HG03457 (cell line): ENCODE measurements at regions not wholly inside any gene's neighbourhood (a gene's known extent, or its start where the extent isn't known, plus 50 kb on each side); places are given as distances from the start of the nearest gene placed in this dataset.
"Not testable (repeated sequence)": the region's sequence is repeated elsewhere in the genome, so short reads cannot be mapped to it uniquely, and the experiment has no call there.

Source experiments
- ATAC-seq: cut with Tn5 transposase; IDR thresholded peaks from one replicate; pipeline ENCODE4 v1.9.1; 2021; ENCODE audit warnings: moderate number of reproducible peaks; ENCODE audit not compliant: unreplicated experiment

GRCh38 chr16:73427164-73427563 is 379.2 kb upstream of the ZFHX3 start:
- no peak for ATAC-seq

DNA sequence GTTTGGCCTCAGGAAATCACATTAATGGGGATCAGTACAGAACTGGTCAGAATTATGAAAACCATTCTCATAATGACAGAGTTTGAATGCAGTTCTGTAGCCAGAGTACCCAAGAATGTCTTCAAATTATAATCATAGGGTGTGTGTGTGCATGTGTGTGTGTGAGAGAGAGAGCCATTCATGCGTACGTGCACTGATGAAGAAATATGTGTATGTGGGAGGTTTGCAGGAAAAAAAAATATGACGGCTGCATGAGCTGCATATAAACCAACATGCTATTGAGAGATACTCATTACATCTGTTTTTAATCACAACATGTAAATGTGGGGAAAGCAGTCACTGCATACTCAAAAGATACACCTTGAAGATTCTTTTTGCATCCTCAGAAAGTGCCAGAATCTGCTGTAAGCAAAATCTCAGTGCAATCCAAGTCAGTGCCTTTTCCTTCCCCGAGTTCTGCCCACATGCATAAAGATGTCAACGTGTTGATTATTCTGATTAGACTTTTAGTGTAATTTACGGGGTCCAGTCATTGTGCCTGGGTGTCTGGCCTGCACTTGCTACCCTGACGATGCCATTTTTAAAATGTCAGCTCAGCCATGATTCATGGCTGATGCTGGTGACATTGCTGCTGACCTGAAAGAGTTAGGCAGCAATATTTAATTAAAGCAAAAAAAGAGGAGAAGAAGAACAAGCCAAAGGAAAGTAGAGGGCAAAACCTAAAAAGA is 378.7 kb upstream of the ZFHX3 start:
- ATAC-seq: no peak

- no peak for ATAC-seq
Measured at GRCh38 chr16:73420676-73421075, 372.7 kb upstream of the ZFHX3 start.

DNA sequence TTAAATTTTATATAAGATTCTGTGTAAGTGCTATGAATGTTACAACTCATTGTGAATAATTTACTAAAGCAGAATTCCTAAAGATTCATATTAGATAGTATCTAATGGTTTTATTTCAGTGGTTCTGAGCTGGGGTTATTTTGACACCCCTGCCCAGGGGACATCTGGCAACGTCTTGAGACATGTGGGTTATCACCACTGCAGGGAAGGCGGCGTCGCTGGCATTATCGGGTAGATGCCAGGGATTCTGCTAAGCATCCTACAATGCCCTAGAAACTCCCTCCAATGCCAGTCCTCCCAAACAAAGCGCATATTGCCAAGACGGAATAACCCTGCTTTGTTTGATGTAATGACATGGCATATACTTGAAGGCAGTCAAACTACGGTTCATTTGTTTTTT is 372.3 kb upstream of the ZFHX3 start:
- ATAC-seq: no peak

DNA sequence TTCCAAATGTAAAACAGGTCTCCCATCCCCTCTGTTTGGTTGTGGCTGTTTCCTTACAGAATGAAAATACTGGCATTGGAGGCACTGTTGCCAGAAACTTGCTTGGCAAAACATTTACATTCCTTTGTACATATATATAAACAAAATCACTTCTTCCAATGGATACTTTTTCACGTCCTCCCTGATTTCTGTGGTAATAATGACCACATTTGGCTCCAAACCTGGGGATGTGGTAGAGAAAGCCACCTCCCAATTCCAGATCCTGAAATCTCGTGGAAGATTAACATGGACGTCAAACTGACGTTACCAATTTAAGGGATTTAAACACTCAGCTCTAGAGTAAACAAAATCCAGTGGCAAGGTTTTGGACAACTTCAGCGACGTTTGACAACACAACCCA is 370.8 kb upstream of the ZFHX3 start:
- ATAC-seq: no peak

- no peak for ATAC-seq
Measured at GRCh38 chr16:73418051-73418450, 370.1 kb upstream of the ZFHX3 start.

GRCh38 chr16:73415286-73415685 is 367.4 kb upstream of the ZFHX3 start:
- no peak for ATAC-seq

DNA sequence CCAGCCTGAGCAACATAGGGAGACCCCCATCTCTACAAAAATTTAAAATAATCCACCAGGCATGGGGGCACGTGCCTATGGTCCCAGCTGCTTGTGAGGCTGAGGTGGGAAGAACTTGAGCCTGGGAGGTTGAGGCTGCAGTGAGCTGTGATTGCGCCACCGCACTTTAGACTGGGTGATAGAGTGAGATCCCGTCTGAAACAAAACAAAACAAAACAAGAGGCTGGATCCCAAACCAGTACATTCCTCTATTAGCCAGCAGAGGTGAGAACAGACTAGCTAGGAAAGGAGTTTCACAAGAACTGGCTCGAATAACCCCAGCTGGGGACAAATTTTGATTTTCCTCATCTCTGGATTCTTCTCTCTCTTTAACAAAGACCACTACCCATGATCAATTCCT is 366.7 kb upstream of the ZFHX3 start:
- ATAC-seq: no peak

GRCh38 chr16:73413830-73414190 is 365.9 kb upstream of the ZFHX3 start:
- ATAC-seq: no peak

GRCh38 chr16:73413091-73413829 is 365.3 kb upstream of the ZFHX3 start:
- ATAC-seq: no peak

DNA sequence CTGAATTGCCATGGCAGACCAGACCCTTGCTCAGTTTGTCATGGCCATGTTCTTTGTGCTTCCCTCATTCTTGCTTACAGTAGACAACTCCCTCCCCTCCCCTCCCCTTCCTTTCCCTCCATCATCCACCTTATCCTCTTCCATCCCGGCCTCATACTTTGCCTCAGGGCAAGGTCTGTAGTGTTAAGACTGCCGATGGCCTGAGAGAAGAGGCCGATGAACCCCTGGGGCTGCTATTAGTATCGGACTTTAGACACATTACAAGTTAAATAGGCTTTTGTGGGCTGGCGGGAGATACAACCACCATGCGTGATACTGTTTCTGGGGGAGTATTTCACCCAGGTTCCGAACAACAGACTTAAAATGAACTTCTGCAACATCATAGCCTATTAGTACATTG is 364.5 kb upstream of the ZFHX3 start:
- ATAC-seq: no peak

- no peak for ATAC-seq
Measured at GRCh38 chr16:73408716-73409115, 360.8 kb upstream of the ZFHX3 start.

GRCh38 chr16:73408311-73408710 is 360.4 kb upstream of the ZFHX3 start:
- ATAC-seq: no peak

DNA sequence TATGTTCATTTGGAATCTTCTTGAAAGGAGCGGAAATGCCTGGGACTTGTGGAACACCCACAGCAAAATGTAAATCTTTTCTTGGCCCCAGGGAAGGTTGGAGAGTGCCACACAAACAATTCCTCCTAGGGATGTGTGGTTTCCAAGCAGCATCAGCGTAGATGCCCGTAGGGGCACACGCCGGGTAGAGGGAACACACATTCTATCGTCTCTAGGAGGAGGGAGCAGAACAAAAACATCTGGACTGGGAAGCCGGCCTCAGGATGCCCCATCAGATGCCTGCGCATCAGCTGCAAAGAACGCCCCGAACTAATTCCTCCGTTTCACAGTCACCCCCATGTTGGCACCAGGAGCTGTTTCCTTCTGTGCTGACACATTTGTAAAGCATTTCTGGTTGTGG is 357.9 kb upstream of the ZFHX3 start:
- no peak for ATAC-seq

DNA sequence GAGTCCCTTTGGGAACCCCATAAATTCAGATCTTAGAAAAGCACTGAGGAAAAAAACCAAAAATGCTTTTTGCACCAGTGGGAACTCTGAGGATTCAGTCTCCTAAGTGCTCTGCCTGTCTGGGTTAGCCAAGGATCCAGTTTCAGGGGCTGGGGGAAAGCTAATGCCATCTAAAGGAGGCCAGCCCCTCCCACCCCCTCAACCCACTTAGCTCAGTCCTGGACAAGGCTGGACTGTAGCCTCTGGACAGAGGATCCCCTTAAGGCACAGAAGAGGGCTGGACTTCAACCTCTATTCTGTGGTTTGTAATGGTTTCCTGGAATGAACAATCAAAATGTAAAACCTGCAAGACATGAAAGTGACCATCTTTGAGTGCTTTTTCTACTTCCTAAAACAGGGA is 356.1 kb upstream of the ZFHX3 start:
- no peak for ATAC-seq

DNA sequence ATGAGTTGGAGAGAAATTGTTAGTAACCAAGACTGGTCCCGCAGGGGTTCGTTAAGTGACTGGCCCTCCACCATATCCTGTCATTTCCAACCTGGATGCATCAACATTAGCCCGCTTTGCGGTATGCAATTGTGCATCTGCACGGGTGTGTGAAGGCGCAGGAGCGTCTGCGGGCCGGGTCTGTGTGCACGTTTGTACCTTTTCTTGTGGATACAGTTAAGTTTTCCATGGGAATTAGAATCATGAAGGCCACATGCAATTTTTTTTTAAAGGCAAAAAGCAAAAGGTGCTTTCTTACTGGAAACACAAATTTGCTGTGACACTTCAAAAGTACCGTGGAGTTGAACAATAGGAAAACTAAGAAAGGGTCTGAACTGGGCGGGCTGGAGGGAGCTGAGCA is 355.4 kb upstream of the ZFHX3 start:
- ATAC-seq: no peak

GRCh38 chr16:73400951-73401350 is 353.0 kb upstream of the ZFHX3 start:
- ATAC-seq: no peak

DNA sequence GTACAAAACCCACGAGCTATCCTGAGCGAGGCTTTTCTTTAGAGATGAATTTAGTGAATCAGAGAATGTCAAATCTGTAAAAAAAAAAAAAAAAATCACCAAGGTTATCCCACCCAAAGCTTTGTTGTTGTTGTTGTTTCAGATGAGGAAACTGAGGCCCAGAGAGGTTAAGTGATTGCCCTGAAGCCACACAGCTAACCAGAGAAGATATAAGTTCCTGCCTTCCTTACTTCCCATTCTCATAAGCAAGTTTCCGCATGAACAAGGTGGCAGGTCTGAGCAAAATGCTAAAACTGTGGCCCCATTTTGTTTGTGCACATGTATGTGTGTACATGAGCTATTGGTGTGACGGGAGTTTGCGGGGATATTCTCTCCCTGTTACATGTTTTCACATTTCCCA is 352.1 kb upstream of the ZFHX3 start:
- ATAC-seq: no peak

DNA sequence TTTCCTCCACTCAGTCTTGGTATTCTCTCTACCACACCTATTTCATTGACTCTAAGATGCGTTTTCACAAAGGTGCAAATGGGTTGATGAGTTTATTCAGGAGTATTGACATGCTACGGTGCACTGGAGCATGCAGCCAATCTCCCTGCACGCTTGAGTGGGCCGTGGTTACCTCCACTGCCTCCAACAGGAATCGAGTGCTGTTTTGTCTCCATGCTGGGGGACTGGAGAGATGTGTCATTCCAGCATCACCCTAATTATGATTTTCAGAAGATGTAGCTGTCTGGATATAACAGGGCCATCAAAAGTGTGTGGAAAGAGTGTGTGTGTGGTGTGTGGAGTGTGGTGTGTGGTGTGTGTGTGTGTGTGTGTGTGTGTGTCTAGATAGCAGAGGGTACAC is 351.6 kb upstream of the ZFHX3 start:
- ATAC-seq: no peak

DNA sequence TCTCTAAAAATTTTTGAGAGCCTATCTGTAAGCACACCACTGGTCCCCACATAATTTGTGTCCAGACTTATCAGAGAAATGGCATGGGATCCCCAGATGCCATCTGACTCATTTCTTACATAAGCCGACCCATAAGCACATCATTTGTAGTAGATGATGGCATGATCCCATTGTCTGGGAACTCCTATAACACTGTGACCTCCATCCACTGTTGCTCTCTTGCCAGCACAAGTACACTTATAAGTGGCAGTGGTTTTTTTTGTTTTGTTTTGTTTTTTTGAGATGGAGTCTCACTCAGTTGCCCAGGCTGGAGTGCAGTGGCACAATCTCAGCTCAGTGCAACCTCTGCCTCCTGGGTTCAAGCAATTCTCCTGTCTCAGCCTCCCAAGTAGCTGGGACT is 350.7 kb upstream of the ZFHX3 start:
- ATAC-seq: not testable (repeated sequence)

GRCh38 chr16:73396556-73396955 is 348.6 kb upstream of the ZFHX3 start:
- ATAC-seq: no peak

- ATAC-seq: no peak
Measured at GRCh38 chr16:73390936-73391335, 343.0 kb upstream of the ZFHX3 start.

DNA sequence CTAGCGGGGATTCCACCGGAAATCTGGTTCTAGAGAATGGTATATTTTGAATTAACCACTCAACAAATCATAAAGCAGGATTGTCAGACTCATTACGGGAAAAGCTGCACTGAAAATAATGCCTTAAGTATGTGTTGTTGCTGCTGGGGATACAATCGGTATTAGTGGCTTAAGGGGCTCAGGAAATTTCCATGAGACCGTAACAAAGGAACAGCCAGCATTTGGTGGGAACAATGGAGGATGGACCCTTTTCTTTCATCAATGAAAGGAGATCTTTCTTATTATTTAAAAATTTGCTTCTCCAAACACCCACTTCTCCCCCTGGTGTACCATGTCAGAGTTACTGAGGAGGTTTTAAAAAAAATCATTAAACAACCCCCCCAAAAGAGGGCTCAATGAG is 342.6 kb upstream of the ZFHX3 start:
- no peak for ATAC-seq
